ENCODE measurements at regions not wholly inside any gene's neighbourhood (a gene's known extent, or its start where the extent isn't known, plus 50 kb on each side); places are given as distances from the start of the nearest gene placed in this dataset.

GRCh38 chr11:80914311-80914710 lies 1473.5 kb upstream of the TENM4 start:
- no peak for TF ChIP-seq POLR2A (IDR thresholded peaks at IDR 0.05; ENCODE audit: low read length)
- TF ChIP-seq GATA1 (IDR thresholded peaks at IDR 0.05; ENCODE audit: low read depth, low read length): no peak
